ENCODE measurements at regions not wholly inside any gene's neighbourhood (a gene's known extent, or its start where the extent isn't known, plus 50 kb on each side); places are given as distances from the start of the nearest gene placed in this dataset.

GRCh38 chr22:25403811-25404471 is 160.5 kb upstream of the GRK3 start:
- TF ChIP-seq TCF4 (CRISPR knock-in tag; IDR thresholded peaks at IDR 0.05; ENCODE audit: borderline replicate concordance) (peak; percentile 59; the same call in 1 of the 2 replicates), ZFP30 (CRISPR knock-in tag; IDR thresholded peaks at IDR 0.05) (no peak)
- peak; percentile 49 for ATAC-seq

- peak; percentile 4; the same call in 2 of the 3 replicates for ATAC-seq
- TF ChIP-seq BACH2 (CRISPR knock-in tag; IDR thresholded peaks at IDR 0.05; ENCODE audit: borderline replicate concordance), result no peak
- TF ChIP-seq TCF4 (CRISPR knock-in tag; IDR thresholded peaks at IDR 0.05; ENCODE audit: borderline replicate concordance), result no peak; the same call in 1 of the 2 replicates
- TF ChIP-seq ESRRG (CRISPR knock-in tag; IDR thresholded peaks at IDR 0.05), result no peak
- TF ChIP-seq ZC3H10 (CRISPR knock-in tag; IDR thresholded peaks at IDR 0.05), result no peak
- no peak for TF ChIP-seq POU6F1 (CRISPR knock-in tag; IDR thresholded peaks at IDR 0.05; ENCODE audit: borderline replicate concordance, low read depth)
- no peak for TF ChIP-seq ZNF565 (CRISPR knock-in tag; conservative IDR thresholded peaks at IDR 0.05; ENCODE audit: low read depth)
- no peak for TF ChIP-seq PPARA (CRISPR knock-in tag; IDR thresholded peaks at IDR 0.05; ENCODE audit: borderline replicate concordance)
- TF ChIP-seq ZNF8 (CRISPR knock-in tag; IDR thresholded peaks at IDR 0.05), result no peak
- TF ChIP-seq, protein P1, sequence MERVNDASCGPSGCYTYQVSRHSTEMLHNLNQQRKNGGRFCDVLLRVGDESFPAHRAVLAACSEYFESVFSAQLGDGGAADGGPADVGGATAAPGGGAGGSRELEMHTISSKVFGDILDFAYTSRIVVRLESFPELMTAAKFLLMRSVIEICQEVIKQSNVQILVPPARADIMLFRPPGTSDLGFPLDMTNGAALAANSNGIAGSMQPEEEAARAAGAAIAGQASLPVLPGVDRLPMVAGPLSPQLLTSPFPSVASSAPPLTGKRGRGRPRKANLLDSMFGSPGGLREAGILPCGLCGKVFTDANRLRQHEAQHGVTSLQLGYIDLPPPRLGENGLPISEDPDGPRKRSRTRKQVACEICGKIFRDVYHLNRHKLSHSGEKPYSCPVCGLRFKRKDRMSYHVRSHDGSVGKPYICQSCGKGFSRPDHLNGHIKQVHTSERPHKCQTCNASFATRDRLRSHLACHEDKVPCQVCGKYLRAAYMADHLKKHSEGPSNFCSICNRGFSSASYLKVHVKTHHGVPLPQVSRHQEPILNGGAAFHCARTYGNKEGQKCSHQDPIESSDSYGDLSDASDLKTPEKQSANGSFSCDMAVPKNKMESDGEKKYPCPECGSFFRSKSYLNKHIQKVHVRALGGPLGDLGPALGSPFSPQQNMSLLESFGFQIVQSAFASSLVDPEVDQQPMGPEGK (CRISPR knock-in tag; IDR thresholded peaks at IDR 0.05; ENCODE audit: borderline replicate concordance), result no peak
- TF ChIP-seq OSR1 (CRISPR knock-in tag; IDR thresholded peaks at IDR 0.05), result no peak
- TF ChIP-seq, protein P2, sequence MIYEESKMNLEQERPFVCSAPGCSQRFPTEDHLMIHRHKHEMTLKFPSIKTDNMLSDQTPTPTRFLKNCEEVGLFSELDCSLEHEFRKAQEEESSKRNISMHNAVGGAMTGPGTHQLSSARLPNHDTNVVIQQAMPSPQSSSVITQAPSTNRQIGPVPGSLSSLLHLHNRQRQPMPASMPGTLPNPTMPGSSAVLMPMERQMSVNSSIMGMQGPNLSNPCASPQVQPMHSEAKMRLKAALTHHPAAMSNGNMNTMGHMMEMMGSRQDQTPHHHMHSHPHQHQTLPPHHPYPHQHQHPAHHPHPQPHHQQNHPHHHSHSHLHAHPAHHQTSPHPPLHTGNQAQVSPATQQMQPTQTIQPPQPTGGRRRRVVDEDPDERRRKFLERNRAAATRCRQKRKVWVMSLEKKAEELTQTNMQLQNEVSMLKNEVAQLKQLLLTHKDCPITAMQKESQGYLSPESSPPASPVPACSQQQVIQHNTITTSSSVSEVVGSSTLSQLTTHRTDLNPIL (CRISPR knock-in tag; IDR thresholded peaks at IDR 0.05; ENCODE audit: low read depth), result no peak
- TF ChIP-seq ZFP30 (CRISPR knock-in tag; IDR thresholded peaks at IDR 0.05), result no peak
- no peak for TF ChIP-seq ISL1 (CRISPR knock-in tag; IDR thresholded peaks at IDR 0.05)
- TF ChIP-seq TOX (CRISPR knock-in tag; IDR thresholded peaks at IDR 0.05; ENCODE audit: borderline replicate concordance), result no peak
- TF ChIP-seq, protein P3, sequence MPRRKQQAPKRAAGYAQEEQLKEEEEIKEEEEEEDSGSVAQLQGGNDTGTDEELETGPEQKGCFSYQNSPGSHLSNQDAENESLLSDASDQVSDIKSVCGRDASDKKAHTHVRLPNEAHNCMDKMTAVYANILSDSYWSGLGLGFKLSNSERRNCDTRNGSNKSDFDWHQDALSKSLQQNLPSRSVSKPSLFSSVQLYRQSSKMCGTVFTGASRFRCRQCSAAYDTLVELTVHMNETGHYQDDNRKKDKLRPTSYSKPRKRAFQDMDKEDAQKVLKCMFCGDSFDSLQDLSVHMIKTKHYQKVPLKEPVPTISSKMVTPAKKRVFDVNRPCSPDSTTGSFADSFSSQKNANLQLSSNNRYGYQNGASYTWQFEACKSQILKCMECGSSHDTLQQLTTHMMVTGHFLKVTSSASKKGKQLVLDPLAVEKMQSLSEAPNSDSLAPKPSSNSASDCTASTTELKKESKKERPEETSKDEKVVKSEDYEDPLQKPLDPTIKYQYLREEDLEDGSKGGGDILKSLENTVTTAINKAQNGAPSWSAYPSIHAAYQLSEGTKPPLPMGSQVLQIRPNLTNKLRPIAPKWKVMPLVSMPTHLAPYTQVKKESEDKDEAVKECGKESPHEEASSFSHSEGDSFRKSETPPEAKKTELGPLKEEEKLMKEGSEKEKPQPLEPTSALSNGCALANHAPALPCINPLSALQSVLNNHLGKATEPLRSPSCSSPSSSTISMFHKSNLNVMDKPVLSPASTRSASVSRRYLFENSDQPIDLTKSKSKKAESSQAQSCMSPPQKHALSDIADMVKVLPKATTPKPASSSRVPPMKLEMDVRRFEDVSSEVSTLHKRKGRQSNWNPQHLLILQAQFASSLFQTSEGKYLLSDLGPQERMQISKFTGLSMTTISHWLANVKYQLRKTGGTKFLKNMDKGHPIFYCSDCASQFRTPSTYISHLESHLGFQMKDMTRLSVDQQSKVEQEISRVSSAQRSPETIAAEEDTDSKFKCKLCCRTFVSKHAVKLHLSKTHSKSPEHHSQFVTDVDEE (CRISPR knock-in tag; IDR thresholded peaks at IDR 0.05), result no peak
- TF ChIP-seq RARB (CRISPR knock-in tag; IDR thresholded peaks at IDR 0.05), result no peak
- TF ChIP-seq ARNTL (CRISPR knock-in tag; IDR thresholded peaks at IDR 0.05; ENCODE audit: borderline replicate concordance, low read depth), result no peak
These were observed 159.9 kb upstream of the GRK3 start for GRCh38 chr22:25404556-25404927.

- ATAC-seq, result peak; percentile 23; the same call in 2 of the 3 replicates
- no peak for TF ChIP-seq BACH2 (CRISPR knock-in tag; IDR thresholded peaks at IDR 0.05; ENCODE audit: borderline replicate concordance)
- no peak for TF ChIP-seq ZNF70 (CRISPR knock-in tag; IDR thresholded peaks at IDR 0.05)
- TF ChIP-seq ZNF565 (CRISPR knock-in tag; conservative IDR thresholded peaks at IDR 0.05; ENCODE audit: low read depth), result no peak
- no peak for TF ChIP-seq ZFP30 (CRISPR knock-in tag; IDR thresholded peaks at IDR 0.05)
- no peak for TF ChIP-seq ESRRG (CRISPR knock-in tag; IDR thresholded peaks at IDR 0.05)
- TF ChIP-seq, protein P3 (CRISPR knock-in tag; IDR thresholded peaks at IDR 0.05), result no peak
These were observed 159.3 kb upstream of the GRK3 start for GRCh38 chr22:25404928-25405816.
